Smooth muscle cell (in vitro differentiated cells): ENCODE measurements at regions not wholly inside any gene's neighbourhood (a gene's known extent, or its start where the extent isn't known, plus 50 kb on each side); places are given as distances from the start of the nearest gene placed in this dataset.

Experiments used
- DNase-seq: peaks from one replicate; lab custom pipeline; 2025; ENCODE audit not compliant: unreplicated experiment; lab: John Stamatoyannopoulos, UW
- H2AFZ ChIP-seq: fragments of 200-600 bp; sonication (generic); 2 replicates; pipeline ENCODE4 v1.6.0; 2016; ENCODE audit warnings: antibody characterized with exemption, low read depth, mild to moderate bottlenecking
- H3F3A ChIP-seq: fragments of 200-600 bp; sonication (generic); 2 replicates; pipeline ENCODE4 v1.6.0; 2017; ENCODE audit warnings: antibody characterized with exemption, low read depth
- H3K27ac ChIP-seq: fragments of 200-600 bp; sonication (generic); 2 replicates; pipeline ENCODE4 v1.5.1; 2016; ENCODE audit warnings: low read depth, mild to moderate bottlenecking
- H3K27me3 ChIP-seq: fragments of 200-600 bp; sonication (generic); 2 replicates; pipeline ENCODE4 v1.6.1; 2016; ENCODE audit warnings: low read depth, mild to moderate bottlenecking
- H3K36me3 ChIP-seq: fragments of 200-600 bp; sonication (generic); 2 replicates; pipeline ENCODE4 v1.5.1; 2016; ENCODE audit warnings: low read depth
- H3K4me1 ChIP-seq: fragments of 200-600 bp; sonication (generic); 2 replicates; pipeline ENCODE4 v1.5.1; 2016; ENCODE audit warnings: low read depth
- H3K4me2 ChIP-seq: fragments of 200-600 bp; sonication (generic); 2 replicates; pipeline ENCODE4 v1.6.0; 2016; ENCODE audit warnings: mild to moderate bottlenecking
- H3K4me3 ChIP-seq: fragments of 200-600 bp; sonication (generic); 2 replicates; pipeline ENCODE4 v1.5.1; 2016; ENCODE audit warnings: mild to moderate bottlenecking
- H3K79me2 ChIP-seq: fragments of 200-600 bp; sonication (generic); 2 replicates; pipeline ENCODE4 v1.6.0; 2016; ENCODE audit warnings: low read depth, mild to moderate bottlenecking
- H3K9ac ChIP-seq: fragments of 200-600 bp; sonication (generic); 2 replicates; pipeline ENCODE4 v1.6.0; 2016; ENCODE audit warnings: low read depth
- H3K9me3 ChIP-seq: fragments of 200-600 bp; sonication (generic); replicated peaks from 2 replicates; pipeline ENCODE4 v1.5.1; 2016; ENCODE audit warnings: low read depth
- H4K20me1 ChIP-seq: fragments of 200-600 bp; sonication (generic); 2 replicates; pipeline ENCODE4 v1.6.0; 2016; ENCODE audit warnings: low read depth
- CTCF ChIP-seq: fragments of 200-600 bp; sonication (generic); IDR thresholded peaks from 2 replicates; pipeline ENCODE4 v1.5.1; 2017; ENCODE audit warnings: borderline replicate concordance, mild to moderate bottlenecking, antibody characterized with exemption; ENCODE audit not compliant: insufficient read depth, poor library complexity, severe bottlenecking
- WGBS: methylation state at CpG from one replicate; pipeline ENCODE4 v1.1.7; 2016; ENCODE audit warnings: low lambda C conversion rate; 5-methylcytosine and 5-hydroxymethylcytosine counted together

GRCh38 chr15:91520850-91521249 lies 332.7 kb upstream of the SLCO3A1 start:
- Histone ChIP-seq H3F3A (no peaks in the 10 kb centered on the region), H3K27me3 (no peaks in the 10 kb centered on the region), H3K9me3 (no peaks in the 10 kb centered on the region), H4K20me1 (no peaks in the 10 kb centered on the region), H2AFZ (no peak overlapping the region), H3K27ac (no peak overlapping the region), H3K4me2 (no peak overlapping the region), H3K9ac (no peak overlapping the region), H3K79me2 (no peaks in the 10 kb centered on the region), H3K4me3 (no peak overlapping the region), H3K36me3 (no peaks in the 10 kb centered on the region), H3K4me1 (no peaks in the 10 kb centered on the region)
- TF ChIP-seq CTCF, result no peak
- DNase-seq, result no peak
- 71% methylated on average over 4 of the region's 4 CpGs for whole genome bisulfite sequencing

- TF ChIP-seq CTCF, result no peak
- no peak overlapping the region for H3K27ac ChIP-seq
- no peaks in the 10 kb centered on the region for H3K79me2 ChIP-seq
- no peak for DNase-seq
- H3K9ac ChIP-seq, result no peak overlapping the region
- H4K20me1 ChIP-seq, result no peaks in the 10 kb centered on the region
- no peaks in the 10 kb centered on the region for H3F3A ChIP-seq
- H3K4me1 ChIP-seq, result no peaks in the 10 kb centered on the region
- no peaks in the 10 kb centered on the region for H3K27me3 ChIP-seq
- H3K36me3 ChIP-seq, result no peaks in the 10 kb centered on the region
- WGBS, result 81% methylated on average over 9 of the region's 9 CpGs
- H3K9me3 ChIP-seq, result no peaks in the 10 kb centered on the region
- H2AFZ ChIP-seq, result no peak overlapping the region
- H3K4me3 ChIP-seq, result no peak overlapping the region
- no peak overlapping the region for H3K4me2 ChIP-seq
Measured at GRCh38 chr15:91521548-91521947, 332.0 kb upstream of the SLCO3A1 start.

- no peak overlapping the region for H3K27ac ChIP-seq
- H3K79me2 ChIP-seq, result no peaks in the 10 kb centered on the region
- DNase-seq, result no peak
- H3K9me3 ChIP-seq, result no peaks in the 10 kb centered on the region
- H3K4me3 ChIP-seq, result no peak overlapping the region
- H4K20me1 ChIP-seq, result no peaks in the 10 kb centered on the region
- H3K4me1 ChIP-seq, result no peaks in the 10 kb centered on the region
- H2AFZ ChIP-seq, result no peak overlapping the region
- TF ChIP-seq CTCF, result no peak
- no peak overlapping the region for H3K9ac ChIP-seq
- H3F3A ChIP-seq, result no peaks in the 10 kb centered on the region
- H3K36me3 ChIP-seq, result no peaks in the 10 kb centered on the region
- no peaks in the 10 kb centered on the region for H3K27me3 ChIP-seq
- WGBS, result 81% methylated on average over 2 of the region's 2 CpGs
- no peak overlapping the region for H3K4me2 ChIP-seq
Measured at GRCh38 chr15:91521996-91522395, 331.5 kb upstream of the SLCO3A1 start.

GRCh38 chr15:91522605-91523332 lies 330.7 kb upstream of the SLCO3A1 start:
- Histone ChIP-seq H3K4me2 (no peak overlapping the region), H3K36me3 (no peaks in the 10 kb centered on the region)

More at GRCh38 chr15:91522605-91523332, 330.7 kb upstream of the SLCO3A1 start:
- Histone ChIP-seq H3K9ac (no peak overlapping the region), H3K9me3 (no peaks in the 10 kb centered on the region), H3F3A (no peaks in the 10 kb centered on the region), H3K27ac (no peak overlapping the region), H3K4me3 (no peak overlapping the region), H3K4me1 (no peaks in the 10 kb centered on the region), H3K27me3 (no peaks in the 10 kb centered on the region), H3K79me2 (no peaks in the 10 kb centered on the region), H4K20me1 (no peaks in the 10 kb centered on the region), H2AFZ (no peak overlapping the region)
- DNase-seq, result no peak
- WGBS, result 76% methylated on average over 2 of the region's 2 CpGs
- no peak for TF ChIP-seq CTCF
